Progenitor cell of endocrine pancreas (in vitro differentiated cells): ENCODE measurements at regions not wholly inside any gene's neighbourhood (a gene's known extent, or its start where the extent isn't known, plus 50 kb on each side); places are given as distances from the start of the nearest gene placed in this dataset.

Experiments used
- DNase-seq: peaks from one replicate; pipeline ENCODE4 v3.0.0; 2021; ENCODE audit warnings: low spot score; ENCODE audit not compliant: unreplicated experiment
- H3K27ac Mint-ChIP-seq: 2 replicates; pipeline ENCODE4 v1.8.0; 2021; ENCODE audit warnings: mild to moderate bottlenecking, moderate library complexity, mixed read lengths
- H3K27me3 Mint-ChIP-seq: 2 replicates; pipeline ENCODE4 v1.8.0; 2021; ENCODE audit warnings: mixed read lengths
- H3K36me3 Mint-ChIP-seq: 2 replicates; pipeline ENCODE4 v1.8.0; 2022; ENCODE audit warnings: mixed read lengths; ENCODE audit not compliant: insufficient read depth
- H3K4me1 Mint-ChIP-seq: 2 replicates; pipeline ENCODE4 v1.8.0; 2021; ENCODE audit warnings: low read depth, mixed read lengths
- H3K4me3 Mint-ChIP-seq: 2 replicates; pipeline ENCODE4 v1.8.0; 2021; ENCODE audit warnings: low read depth, mild to moderate bottlenecking, moderate library complexity, mixed read lengths
- H3K9me3 Mint-ChIP-seq: 2 replicates; pipeline ENCODE4 v1.8.0; 2021; ENCODE audit warnings: low read depth, mixed read lengths
- TF ChIP-seq, protein P1 (sequence below): fragments of 200-600 bp; sonication (generic); IDR thresholded peaks from one replicate; pipeline ENCODE4 v1.5.0; 2021; ENCODE audit warnings: antibody characterized with exemption, mild to moderate bottlenecking; ENCODE audit not compliant: unreplicated experiment

DNA sequence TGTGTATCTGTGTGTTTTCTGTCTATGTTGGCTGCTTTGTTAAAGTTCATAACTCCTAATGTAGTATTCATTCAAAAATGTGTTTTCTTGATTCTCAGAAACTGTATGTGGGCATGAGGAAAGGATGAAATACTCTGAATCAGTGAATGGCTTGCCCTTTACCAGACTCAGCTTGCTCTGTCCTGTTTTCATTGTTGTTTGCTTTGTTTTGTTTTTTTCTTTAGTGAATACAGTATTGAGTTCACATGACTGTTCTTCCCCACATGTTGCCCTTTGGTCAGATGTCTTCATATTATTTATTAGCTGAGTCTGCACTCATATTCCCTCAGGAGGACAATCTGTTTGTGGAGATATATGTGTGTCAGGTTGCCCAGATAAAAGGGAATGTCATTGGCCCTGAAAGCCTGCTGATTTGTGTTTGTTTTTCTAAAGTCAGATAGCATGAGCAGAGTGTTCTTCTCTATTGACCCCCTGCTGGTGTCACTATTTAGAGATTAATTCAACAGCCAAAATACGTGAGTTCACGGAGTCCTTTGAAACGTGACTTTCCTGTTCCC is 1184.4 kb downstream of the RPA4 start:
- TF ChIP-seq, protein P1, sequence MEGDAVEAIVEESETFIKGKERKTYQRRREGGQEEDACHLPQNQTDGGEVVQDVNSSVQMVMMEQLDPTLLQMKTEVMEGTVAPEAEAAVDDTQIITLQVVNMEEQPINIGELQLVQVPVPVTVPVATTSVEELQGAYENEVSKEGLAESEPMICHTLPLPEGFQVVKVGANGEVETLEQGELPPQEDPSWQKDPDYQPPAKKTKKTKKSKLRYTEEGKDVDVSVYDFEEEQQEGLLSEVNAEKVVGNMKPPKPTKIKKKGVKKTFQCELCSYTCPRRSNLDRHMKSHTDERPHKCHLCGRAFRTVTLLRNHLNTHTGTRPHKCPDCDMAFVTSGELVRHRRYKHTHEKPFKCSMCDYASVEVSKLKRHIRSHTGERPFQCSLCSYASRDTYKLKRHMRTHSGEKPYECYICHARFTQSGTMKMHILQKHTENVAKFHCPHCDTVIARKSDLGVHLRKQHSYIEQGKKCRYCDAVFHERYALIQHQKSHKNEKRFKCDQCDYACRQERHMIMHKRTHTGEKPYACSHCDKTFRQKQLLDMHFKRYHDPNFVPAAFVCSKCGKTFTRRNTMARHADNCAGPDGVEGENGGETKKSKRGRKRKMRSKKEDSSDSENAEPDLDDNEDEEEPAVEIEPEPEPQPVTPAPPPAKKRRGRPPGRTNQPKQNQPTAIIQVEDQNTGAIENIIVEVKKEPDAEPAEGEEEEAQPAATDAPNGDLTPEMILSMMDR: no peak
- peaks cover 17% of the 10 kb centered on the region for H3K4me1 Mint-ChIP-seq
- H3K27ac Mint-ChIP-seq: no peak overlapping the region
- peaks cover 1% of the 10 kb centered on the region for H3K36me3 Mint-ChIP-seq
- no peaks in the 10 kb centered on the region for H3K9me3 Mint-ChIP-seq
- no peaks in the 10 kb centered on the region for H3K27me3 Mint-ChIP-seq
- no peak overlapping the region for H3K4me3 Mint-ChIP-seq
- no peak for DNase-seq

DNA sequence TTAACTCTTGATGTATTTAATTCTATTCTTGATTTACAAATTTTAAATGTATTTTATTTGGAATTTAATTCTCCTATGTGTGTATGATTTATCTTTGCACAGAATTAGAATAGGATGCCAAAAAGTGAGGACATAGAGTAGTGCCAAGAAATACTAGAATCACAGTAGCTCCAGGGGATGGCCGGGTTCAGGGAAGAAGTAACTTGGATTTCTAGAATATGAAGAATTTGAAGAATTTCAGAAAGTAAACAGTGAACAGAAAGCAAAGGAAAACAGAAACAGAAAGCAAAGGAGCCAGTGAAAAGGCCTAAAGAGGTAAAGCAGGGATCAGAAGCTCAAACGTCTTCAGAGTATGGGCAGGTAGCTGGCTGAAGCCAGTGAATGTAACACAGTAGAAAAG is 1187.6 kb downstream of the RPA4 start:
- TF ChIP-seq, protein P1: no peak
- DNase-seq: no peak
- no peak overlapping the region for H3K4me3 Mint-ChIP-seq
- peak overlapping the region; percentile 37 for H3K27ac Mint-ChIP-seq
- no peaks in the 10 kb centered on the region for H3K36me3 Mint-ChIP-seq
- no peaks in the 10 kb centered on the region for H3K27me3 Mint-ChIP-seq
- peaks cover 17% of the 10 kb centered on the region for H3K4me1 Mint-ChIP-seq
- H3K9me3 Mint-ChIP-seq: no peaks in the 10 kb centered on the region

DNA sequence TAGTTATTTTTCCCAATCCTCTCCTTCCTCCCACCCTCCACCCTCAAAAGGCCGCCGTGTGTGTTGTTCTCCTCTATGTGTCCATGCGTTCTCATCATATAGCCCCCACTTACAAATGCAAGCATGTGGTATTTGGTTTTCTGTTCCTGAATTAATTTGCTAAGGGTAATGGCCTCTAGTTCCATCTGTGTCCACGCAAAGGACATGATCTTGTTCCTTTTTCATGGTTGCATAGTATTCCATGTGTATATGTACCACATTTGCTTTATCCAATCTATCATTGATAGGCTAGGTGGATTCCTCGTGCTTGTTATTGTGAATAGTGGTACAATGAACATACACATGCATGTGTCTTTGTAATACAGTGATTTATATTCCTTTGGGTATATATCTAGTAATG is 1193.7 kb downstream of the RPA4 start:
- H3K9me3 Mint-ChIP-seq: peaks cover 11% of the 10 kb centered on the region
- H3K4me3 Mint-ChIP-seq: no peak overlapping the region
- H3K27me3 Mint-ChIP-seq: no peaks in the 10 kb centered on the region

DNA sequence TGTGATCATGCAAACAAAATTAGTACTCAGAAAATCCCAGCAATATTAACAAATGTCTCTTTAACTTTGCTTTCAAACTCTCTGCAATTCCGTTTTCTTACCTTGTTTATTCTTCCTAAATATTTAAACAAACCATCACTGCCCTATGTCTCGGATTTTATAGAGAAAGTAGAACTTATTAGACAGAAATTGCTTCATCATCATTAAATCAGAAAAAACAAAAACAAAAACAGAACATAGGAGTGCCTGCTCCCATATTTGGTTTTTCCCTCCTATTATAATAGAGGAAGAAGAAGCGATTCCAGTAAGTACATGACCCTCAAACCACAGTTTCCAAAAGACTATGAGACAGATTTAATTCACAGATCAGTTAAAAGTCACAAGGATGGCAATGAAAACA is 1228.0 kb downstream of the RPA4 start:
- no peaks in the 10 kb centered on the region for H3K4me1 Mint-ChIP-seq
- DNase-seq: no peak
- TF ChIP-seq, protein P1: no peak
- no peaks in the 10 kb centered on the region for H3K27me3 Mint-ChIP-seq
- no peaks in the 10 kb centered on the region for H3K9me3 Mint-ChIP-seq
- H3K27ac Mint-ChIP-seq: no peak overlapping the region
- no peak overlapping the region for H3K4me3 Mint-ChIP-seq
- H3K36me3 Mint-ChIP-seq: no peaks in the 10 kb centered on the region

More for the DNA sequence above, 1193.7 kb downstream of the RPA4 start:
- no peaks in the 10 kb centered on the region for H3K4me1 Mint-ChIP-seq
- H3K36me3 Mint-ChIP-seq: peaks cover 1% of the 10 kb centered on the region
- TF ChIP-seq, protein P1: no peak
- H3K27ac Mint-ChIP-seq: no peak overlapping the region
- DNase-seq: no peak

DNA sequence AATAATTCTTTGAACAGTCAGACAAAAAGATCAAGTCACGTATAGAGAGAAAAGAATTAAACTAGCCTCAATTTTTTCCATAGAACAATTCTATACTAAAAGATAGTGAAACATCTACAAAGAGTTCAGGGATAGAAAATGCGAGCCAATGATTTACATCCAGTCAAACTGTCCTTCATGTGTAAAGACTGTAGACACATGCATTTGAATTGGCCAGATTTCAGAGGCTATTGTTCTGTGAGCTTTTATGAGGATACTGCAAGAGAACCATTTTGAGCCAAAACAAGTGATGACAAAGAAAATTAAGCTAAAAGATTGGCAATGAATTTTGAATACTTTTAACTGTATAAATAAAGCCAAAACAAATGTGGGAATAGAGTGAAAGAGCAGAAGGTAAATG is 1230.3 kb downstream of the RPA4 start:
- Mint-ChIP-seq H3K27ac (no peak overlapping the region), H3K36me3 (no peaks in the 10 kb centered on the region), H3K27me3 (no peaks in the 10 kb centered on the region), H3K4me1 (no peaks in the 10 kb centered on the region), H3K4me3 (no peak overlapping the region), H3K9me3 (no peaks in the 10 kb centered on the region)
- DNase-seq: no peak
- TF ChIP-seq, protein P1: no peak
